NT2/D1 (cell line): ENCODE measurements at regions not wholly inside any gene's neighbourhood (a gene's known extent, or its start where the extent isn't known, plus 50 kb on each side); places are given as distances from the start of the nearest gene placed in this dataset.

Source experiments
- SUZ12 ChIP-seq: IDR thresholded peaks from 2 replicates; pipeline ENCODE4 v1.6.1; 2011; ENCODE audit not compliant: insufficient read length, insufficient read depth; ENCODE audit errors: extremely low read depth
- YY1 ChIP-seq: IDR thresholded peaks from 2 replicates; pipeline ENCODE4 v1.6.1; 2011; ENCODE audit not compliant: insufficient read length, insufficient read depth
- ZNF274 ChIP-seq: IDR thresholded peaks from 2 replicates; pipeline ENCODE4 v1.6.1; 2011; ENCODE audit warnings: mild to moderate bottlenecking, low read depth, low read length

GRCh38 chr3:22861426-22861825, 341.7 kb upstream of the UBE2E2 start:
- no peak for TF ChIP-seq YY1
- TF ChIP-seq ZNF274 = no peak
- no peak for TF ChIP-seq SUZ12
